ENCODE measurements at regions not wholly inside any gene's neighbourhood (a gene's known extent, or its start where the extent isn't known, plus 50 kb on each side); places are given as distances from the start of the nearest gene placed in this dataset.

GRCh38 chr18:40060562-40060961, 1894.5 kb upstream of the PIK3C3 start:
- TF ChIP-seq POLR2A (IDR thresholded peaks at IDR 0.05; ENCODE audit: control extremely low read depth in 1 of 2, low read depth in 2 of 2, low read length in 2 of 2) (no peak), POLR2AphosphoS5 (IDR thresholded peaks at IDR 0.05; ENCODE audit: low read depth, low read length) (no peak)
- TF ChIP-seq, protein P1, sequence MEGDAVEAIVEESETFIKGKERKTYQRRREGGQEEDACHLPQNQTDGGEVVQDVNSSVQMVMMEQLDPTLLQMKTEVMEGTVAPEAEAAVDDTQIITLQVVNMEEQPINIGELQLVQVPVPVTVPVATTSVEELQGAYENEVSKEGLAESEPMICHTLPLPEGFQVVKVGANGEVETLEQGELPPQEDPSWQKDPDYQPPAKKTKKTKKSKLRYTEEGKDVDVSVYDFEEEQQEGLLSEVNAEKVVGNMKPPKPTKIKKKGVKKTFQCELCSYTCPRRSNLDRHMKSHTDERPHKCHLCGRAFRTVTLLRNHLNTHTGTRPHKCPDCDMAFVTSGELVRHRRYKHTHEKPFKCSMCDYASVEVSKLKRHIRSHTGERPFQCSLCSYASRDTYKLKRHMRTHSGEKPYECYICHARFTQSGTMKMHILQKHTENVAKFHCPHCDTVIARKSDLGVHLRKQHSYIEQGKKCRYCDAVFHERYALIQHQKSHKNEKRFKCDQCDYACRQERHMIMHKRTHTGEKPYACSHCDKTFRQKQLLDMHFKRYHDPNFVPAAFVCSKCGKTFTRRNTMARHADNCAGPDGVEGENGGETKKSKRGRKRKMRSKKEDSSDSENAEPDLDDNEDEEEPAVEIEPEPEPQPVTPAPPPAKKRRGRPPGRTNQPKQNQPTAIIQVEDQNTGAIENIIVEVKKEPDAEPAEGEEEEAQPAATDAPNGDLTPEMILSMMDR (IDR thresholded peaks at IDR 0.05; ENCODE audit: control extremely low read depth in 1 of 3, insufficient read depth in 1 of 3, low read depth in 1 of 3, low read length in 3 of 3): no peak

Measured in H1 (cell line).